IMR-90 (cell line): ENCODE measurements at regions not wholly inside any gene's neighbourhood (a gene's known extent, or its start where the extent isn't known, plus 50 kb on each side); places are given as distances from the start of the nearest gene placed in this dataset.

Source experiments
- ATAC-seq: fragments of 200-7000 bp; cut with Tn5 transposase; 2 replicates; pipeline ENCODE4 v1.9.1; 2020; ENCODE audit warnings: low read depth, mild to moderate bottlenecking, moderate library complexity
- BruUV-seq: library from RNA; stranded (reverse); fragments of 400-500 nt; replicated peaks from 2 replicates; lab custom pipeline; 2021; lab: Mats Ljungman, UMichigan
- CTCF ChIA-PET: fragments of 300-600 bp; formaldehyde crosslinking; extraction: SDS; loops from one replicate; lab custom pipeline; 2021; ENCODE audit warnings: antibody characterized with exemption; lab: Yijun Ruan, JAX
- POLR2A ChIA-PET: fragments of 300-600 bp; sonication (Branson Sonifier 250); formaldehyde crosslinking; loops from one replicate; lab custom pipeline; 2022; ENCODE audit warnings: antibody characterized with exemption; ENCODE audit not compliant: unreplicated experiment; lab: Charles Lee
- DNase-seq: peaks from one replicate; pipeline ENCODE4 v3.0.0; 2013
- H2AFZ ChIP-seq: replicated peaks from 2 replicates; pipeline ENCODE3; 2013; ENCODE audit warnings: low read length, mild to moderate bottlenecking; ENCODE audit not compliant: poor library complexity
- H2AK5ac ChIP-seq: 2 replicates; pipeline ENCODE4 v1.6.1; 2013; ENCODE audit warnings: low read depth, low read length, inconsistent platforms
- H2AK9ac ChIP-seq: replicated peaks from 2 replicates; pipeline ENCODE3; 2013; ENCODE audit warnings: mild to moderate bottlenecking, low read depth, low read length, moderate library complexity; ENCODE audit not compliant: poor library complexity
- H2BK120ac ChIP-seq: 2 replicates; pipeline ENCODE4 v1.6.1; 2013; ENCODE audit warnings: low read depth, low read length, inconsistent platforms
- H2BK15ac ChIP-seq: 3 replicates; pipeline ENCODE4 v1.6.1; 2013; ENCODE audit warnings: low read depth, low read length, inconsistent platforms
- H2BK20ac ChIP-seq: 2 replicates; pipeline ENCODE4 v1.6.1; 2013; ENCODE audit warnings: low read depth, mild to moderate bottlenecking, inconsistent platforms, low read length, moderate library complexity
- H2BK5ac ChIP-seq: 2 replicates; pipeline ENCODE4 v1.6.1; 2013; ENCODE audit warnings: mild to moderate bottlenecking, low read depth, low read length, inconsistent platforms; ENCODE audit not compliant: poor library complexity, severe bottlenecking
- H3K14ac ChIP-seq: replicated peaks from 2 replicates; pipeline ENCODE4 v1.6.1; 2013; ENCODE audit warnings: low read depth, low read length, inconsistent platforms
- H3K18ac ChIP-seq: 2 replicates; pipeline ENCODE4 v1.6.1; 2013; ENCODE audit warnings: low read depth, low read length, control low read depth
- H3K23ac ChIP-seq: 2 replicates; pipeline ENCODE4 v1.6.1; 2013; ENCODE audit warnings: low read depth, low read length, inconsistent platforms
- H3K27ac ChIP-seq: 2 replicates; pipeline ENCODE4 v1.5.1; 2013; ENCODE audit warnings: mild to moderate bottlenecking, control low read depth, low read length; ENCODE audit not compliant: insufficient read depth
- H3K27me3 ChIP-seq: 2 replicates; pipeline ENCODE4 v1.6.1; 2013; ENCODE audit warnings: low read length; ENCODE audit not compliant: control insufficient read depth, insufficient read depth
- H3K36me3 ChIP-seq: 2 replicates; pipeline ENCODE4 v1.6.1; 2013; ENCODE audit warnings: low read length, mixed read lengths; ENCODE audit not compliant: control insufficient read depth, insufficient read depth
- H3K4ac ChIP-seq: 2 replicates; pipeline ENCODE4 v1.6.1; 2013; ENCODE audit warnings: low read depth, low read length, inconsistent platforms
- H3K4me1 ChIP-seq: 2 replicates; pipeline ENCODE4 v1.6.1; 2013; ENCODE audit warnings: low read length, mixed read lengths; ENCODE audit not compliant: control insufficient read depth, insufficient read depth
- H3K4me2 ChIP-seq: 2 replicates; pipeline ENCODE4 v1.6.1; 2013; ENCODE audit warnings: low read depth, mild to moderate bottlenecking, control low read depth, low read length, moderate library complexity
- H3K4me3 ChIP-seq: 2 replicates; pipeline ENCODE4 v1.5.1; 2013; ENCODE audit warnings: low read depth, mild to moderate bottlenecking, control low read depth, low read length, moderate library complexity; ENCODE audit not compliant: insufficient read depth
- H3K56ac ChIP-seq: 2 replicates; pipeline ENCODE4 v1.6.1; 2013; ENCODE audit warnings: low read length, inconsistent platforms; ENCODE audit not compliant: insufficient read depth; ENCODE audit errors: extremely low read depth
- H3K79me1 ChIP-seq, 2 experiments: 2 replicates each; pipeline ENCODE4 v1.6.1; 2013; ENCODE audit warnings: low read length in 2 of 2, inconsistent platforms in 1 of 2, low read depth in 1 of 2
- H3K9ac ChIP-seq: 2 replicates; pipeline ENCODE4 v1.6.1; 2013; ENCODE audit warnings: low read depth, low read length, control low read depth
- H3K9me1 ChIP-seq: 2 replicates; pipeline ENCODE4 v1.6.1; 2013; ENCODE audit warnings: low read length, inconsistent platforms; ENCODE audit not compliant: insufficient read depth
- H3K9me3 ChIP-seq: 2 replicates; pipeline ENCODE4 v1.6.1; 2013; ENCODE audit warnings: low read length; ENCODE audit not compliant: control insufficient read depth, insufficient read depth
- H4K20me1 ChIP-seq: 2 replicates; pipeline ENCODE4 v1.6.1; 2013; ENCODE audit warnings: low read length, inconsistent platforms; ENCODE audit not compliant: insufficient read depth
- H4K5ac ChIP-seq: 2 replicates; pipeline ENCODE4 v1.6.1; 2013; ENCODE audit warnings: mild to moderate bottlenecking, low read depth, low read length, control low read depth
- H4K8ac ChIP-seq, 2 experiments: 2 replicates each; pipeline ENCODE4 v1.6.1; 2013; ENCODE audit warnings: low read depth in 2 of 2, low read length in 2 of 2, control low read depth in 1 of 2, inconsistent platforms in 1 of 2
- H4K91ac ChIP-seq: 2 replicates; pipeline ENCODE4 v1.6.1; 2013; ENCODE audit warnings: low read depth, low read length, inconsistent platforms; ENCODE audit not compliant: insufficient read depth
- NFE2L2 ChIP-seq: fragments of 150-350 bp; IDR thresholded peaks from 2 replicates; pipeline ENCODE4 v1.6.1; 2016; ENCODE audit warnings: low read depth, mild to moderate bottlenecking, low read length
- WGBS, 2 experiments: methylation state at CpG; one replicate each; pipeline versions ENCODE4 v1.1.5 to v1.1.7; 2013; ENCODE audit warnings: missing lambda C conversion rate in 2 of 2; ENCODE audit not compliant: insufficient read length in 1 of 2; ENCODE audit errors: extremely low coverage in 2 of 2; 5-methylcytosine and 5-hydroxymethylcytosine counted together
- dilution Hi-C: fragments of 300-500 bp; cut with HindIII; formaldehyde crosslinking; loops from one replicate; pipeline ENCODE4 v1.14.3; 2018; ENCODE audit warnings: low sequenced_read_pairs; ENCODE audit not compliant: unreplicated experiment
- in situ Hi-C: fragments of 300-500 bp; cut with MboI; formaldehyde crosslinking; loops from 3 replicates; pipeline ENCODE4 v1.14.3; 2019; ENCODE audit warnings: low sequenced_read_pairs, inconsistent platforms, mixed read lengths
- intact Hi-C: fragments of 100-400 bp; cut with micrococcal nuclease; formaldehyde crosslinking; loops from 2 replicates; pipeline ENCODE4 v1.10.0; 2022

- dilution Hi-C loops (no loop called here), intact Hi-C loops (no loop called here), in situ Hi-C loops (no loop called here)
- Histone ChIP-seq H3K9ac (no peak overlapping the region), H3K79me1 (no peaks in the 10 kb centered on the region), H3K4me3 (no peak overlapping the region), H3K4ac (no peak overlapping the region), H3K4me1 (no peaks in the 10 kb centered on the region), H4K8ac (no peak overlapping the region), H4K91ac (no peak overlapping the region), H3K9me3 (no peaks in the 10 kb centered on the region), H2BK5ac (no peak overlapping the region), H3K9me1 (no peaks in the 10 kb centered on the region), H2BK120ac (no peak overlapping the region), H3K27me3 (peaks cover 65% of the 10 kb centered on the region), H3K18ac (no peak overlapping the region), H3K14ac (no peak overlapping the region), H3K23ac (no peak overlapping the region), H2AK9ac (no peak overlapping the region), H2BK15ac (no peak overlapping the region), H2AFZ (no peak overlapping the region), H2AK5ac (no peak overlapping the region), H3K4me2 (no peak overlapping the region), H3K27ac (no peak overlapping the region), H3K36me3 (no peaks in the 10 kb centered on the region), H2BK20ac (no peak overlapping the region), H4K20me1 (no peaks in the 10 kb centered on the region; the same call in 1 of the 2 replicates), H4K5ac (no peak overlapping the region), H3K56ac (no peak overlapping the region)
- no peak for DNase-seq
- no TSS peak for BruUV-seq
- no peak for ATAC-seq
- TF ChIP-seq NFE2L2, result no peak
- WGBS, 2 experiments, result no CpG with 5 or more reads among the region's 7 CpGs
- POLR2A ChIA-PET, result no interaction called here
- CTCF ChIA-PET, result no interaction called here
These were observed 102.4 kb upstream of the THY1 start for GRCh38 chr11:119525180-119525866.
